PFSK-1 (cell line): ENCODE measurements at regions not wholly inside any gene's neighbourhood (a gene's known extent, or its start where the extent isn't known, plus 50 kb on each side); places are given as distances from the start of the nearest gene placed in this dataset.

Experiments
- FOXP2 ChIP-seq: optimal IDR thresholded peaks from 2 replicates; pipeline ENCODE3; 2011; ENCODE audit warnings: borderline replicate concordance, control low read depth, inconsistent platforms; ENCODE audit not compliant: insufficient read depth; ENCODE audit errors: extremely low read length, extremely low read depth
- POLR2AphosphoS5 ChIP-seq: IDR thresholded peaks from 2 replicates; pipeline ENCODE4 v1.6.1; 2012; ENCODE audit warnings: low read depth, mild to moderate bottlenecking, control low read depth, low read length, moderate library complexity
- SIN3A ChIP-seq: IDR thresholded peaks from 2 replicates; pipeline ENCODE4 v1.6.1; 2012; ENCODE audit warnings: mild to moderate bottlenecking, low read length, moderate library complexity, borderline replicate concordance; ENCODE audit not compliant: insufficient read depth
- TAF1 ChIP-seq: IDR thresholded peaks from 2 replicates; pipeline ENCODE4 v1.6.1; 2012; ENCODE audit warnings: low read length, control low read depth, borderline replicate concordance; ENCODE audit not compliant: insufficient read depth
- TF ChIP-seq, protein P1 (sequence below), 2 experiments: IDR thresholded peaks; 2 replicates each; pipeline versions ENCODE4 v1.6.1 to v1.8.0; 2011 to 2012; ENCODE audit warnings: low read depth in 2 of 2, low read length in 2 of 2, control low read depth in 1 of 2, inconsistent platforms in 1 of 2, mild to moderate bottlenecking in 1 of 2, moderate library complexity in 1 of 2; ENCODE audit not compliant: insufficient read depth in 1 of 2

DNA sequence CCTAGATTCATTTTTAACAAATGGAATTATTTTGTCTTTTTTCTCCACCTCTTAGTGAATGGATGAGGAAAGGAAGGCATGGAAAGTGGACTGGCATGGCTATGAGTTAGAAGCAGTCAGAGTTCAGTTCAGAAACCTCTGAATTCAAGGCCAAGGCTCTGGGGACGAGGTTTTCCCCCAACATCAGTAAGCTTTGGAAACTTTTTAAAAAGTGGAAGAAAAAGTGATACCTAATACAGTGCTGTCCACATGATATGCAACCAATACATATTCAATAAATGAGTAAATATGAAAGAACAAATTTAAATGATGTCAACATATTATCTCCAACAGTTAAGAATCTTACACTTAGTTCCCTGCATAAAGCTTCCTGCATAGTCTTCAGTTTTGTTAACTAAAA lies 204.7 kb downstream of the HLX start:
- TF ChIP-seq FOXP2 (no peak), SIN3A (no peak), POLR2AphosphoS5 (no peak), TAF1 (no peak)
- TF ChIP-seq, protein P1, sequence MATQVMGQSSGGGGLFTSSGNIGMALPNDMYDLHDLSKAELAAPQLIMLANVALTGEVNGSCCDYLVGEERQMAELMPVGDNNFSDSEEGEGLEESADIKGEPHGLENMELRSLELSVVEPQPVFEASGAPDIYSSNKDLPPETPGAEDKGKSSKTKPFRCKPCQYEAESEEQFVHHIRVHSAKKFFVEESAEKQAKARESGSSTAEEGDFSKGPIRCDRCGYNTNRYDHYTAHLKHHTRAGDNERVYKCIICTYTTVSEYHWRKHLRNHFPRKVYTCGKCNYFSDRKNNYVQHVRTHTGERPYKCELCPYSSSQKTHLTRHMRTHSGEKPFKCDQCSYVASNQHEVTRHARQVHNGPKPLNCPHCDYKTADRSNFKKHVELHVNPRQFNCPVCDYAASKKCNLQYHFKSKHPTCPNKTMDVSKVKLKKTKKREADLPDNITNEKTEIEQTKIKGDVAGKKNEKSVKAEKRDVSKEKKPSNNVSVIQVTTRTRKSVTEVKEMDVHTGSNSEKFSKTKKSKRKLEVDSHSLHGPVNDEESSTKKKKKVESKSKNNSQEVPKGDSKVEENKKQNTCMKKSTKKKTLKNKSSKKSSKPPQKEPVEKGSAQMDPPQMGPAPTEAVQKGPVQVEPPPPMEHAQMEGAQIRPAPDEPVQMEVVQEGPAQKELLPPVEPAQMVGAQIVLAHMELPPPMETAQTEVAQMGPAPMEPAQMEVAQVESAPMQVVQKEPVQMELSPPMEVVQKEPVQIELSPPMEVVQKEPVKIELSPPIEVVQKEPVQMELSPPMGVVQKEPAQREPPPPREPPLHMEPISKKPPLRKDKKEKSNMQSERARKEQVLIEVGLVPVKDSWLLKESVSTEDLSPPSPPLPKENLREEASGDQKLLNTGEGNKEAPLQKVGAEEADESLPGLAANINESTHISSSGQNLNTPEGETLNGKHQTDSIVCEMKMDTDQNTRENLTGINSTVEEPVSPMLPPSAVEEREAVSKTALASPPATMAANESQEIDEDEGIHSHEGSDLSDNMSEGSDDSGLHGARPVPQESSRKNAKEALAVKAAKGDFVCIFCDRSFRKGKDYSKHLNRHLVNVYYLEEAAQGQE (IDR thresholded peaks at IDR 0.05; ENCODE audit: insufficient read depth in 1 of 2, low read depth in 2 of 2, low read length in 2 of 2): no peak

DNA sequence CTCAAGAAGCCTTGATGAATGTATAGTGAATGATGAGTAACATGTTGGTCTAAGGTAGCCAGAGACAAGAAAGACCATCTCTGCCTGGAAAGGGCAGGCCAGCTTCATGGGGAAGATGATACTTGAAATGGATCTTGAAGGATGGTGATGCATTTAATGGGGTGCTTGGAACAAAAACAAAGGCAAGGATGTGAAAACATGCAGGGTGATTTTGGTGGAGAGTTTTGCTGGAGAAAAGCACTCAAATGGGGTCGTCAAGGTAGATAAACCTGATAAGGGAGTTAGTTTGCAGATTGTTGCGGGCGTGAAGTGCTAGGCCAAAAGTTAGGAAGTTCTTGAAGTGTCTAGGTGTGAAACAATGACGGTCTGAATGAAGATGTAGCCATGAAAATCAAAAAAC lies 205.4 kb downstream of the HLX start:
- no peak for TF ChIP-seq POLR2AphosphoS5
- TF ChIP-seq TAF1: no peak
- no peak for TF ChIP-seq SIN3A
- TF ChIP-seq, protein P1 (IDR thresholded peaks at IDR 0.05; ENCODE audit: insufficient read depth in 1 of 2, low read depth in 2 of 2, low read length in 2 of 2): no peak
- no peak for TF ChIP-seq FOXP2

DNA sequence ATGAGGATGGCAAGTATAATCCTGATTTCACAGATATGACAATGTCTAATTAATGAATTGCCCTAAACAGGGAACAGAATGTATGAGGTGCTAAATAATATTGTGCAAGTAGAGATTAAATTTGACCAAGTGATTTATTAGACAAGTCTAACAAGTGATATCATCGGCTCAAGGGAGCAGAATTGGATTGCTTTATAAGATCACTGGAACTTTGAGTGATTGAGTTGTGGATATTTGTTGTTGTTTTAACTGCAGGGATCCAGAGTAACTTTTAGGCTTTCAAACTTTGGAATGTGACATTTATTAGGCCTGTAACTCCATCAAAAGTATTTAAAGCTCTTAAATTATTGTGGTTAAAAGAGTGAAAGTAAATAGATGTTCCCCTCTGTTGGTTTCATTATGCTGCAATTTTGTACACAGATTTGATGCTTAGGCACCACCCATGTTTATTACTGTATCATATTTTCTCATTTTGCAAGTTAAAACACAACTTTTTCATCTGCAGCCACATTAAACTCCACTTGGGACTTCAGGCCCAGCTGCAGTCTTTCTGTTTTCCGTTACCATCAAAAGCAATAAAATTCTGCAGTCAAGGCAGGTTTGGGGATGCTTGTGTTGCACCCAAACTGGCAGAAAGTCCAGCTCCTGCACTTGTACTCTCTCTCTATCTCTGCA lies 206.6 kb downstream of the HLX start:
- TF ChIP-seq, protein P1 (IDR thresholded peaks at IDR 0.05; ENCODE audit: insufficient read depth in 1 of 2, low read depth in 2 of 2, low read length in 2 of 2): no peak
- no peak for TF ChIP-seq POLR2AphosphoS5
- no peak for TF ChIP-seq FOXP2
- TF ChIP-seq SIN3A: no peak
- TF ChIP-seq TAF1: no peak

DNA sequence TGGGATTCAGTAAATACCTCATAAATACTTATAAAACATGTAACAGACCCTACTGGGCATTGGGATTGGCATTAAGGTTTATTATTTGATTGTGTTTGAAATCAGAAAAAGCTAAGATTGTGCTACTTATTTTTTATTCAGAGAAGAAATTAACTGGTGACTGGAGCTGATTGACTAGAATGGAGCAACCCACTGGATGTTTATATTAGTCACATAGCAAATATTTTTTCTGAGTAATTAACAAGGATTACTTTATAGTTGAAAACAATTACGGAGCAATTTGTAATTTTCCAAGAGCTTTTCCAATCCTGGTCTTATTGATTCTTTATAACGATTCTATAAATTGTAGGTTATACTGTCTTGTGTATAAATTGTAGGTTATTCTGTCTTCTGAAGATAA lies 208.7 kb downstream of the HLX start:
- TF ChIP-seq FOXP2: no peak
- no peak for TF ChIP-seq TAF1
- TF ChIP-seq POLR2AphosphoS5: no peak
- TF ChIP-seq SIN3A: no peak
- TF ChIP-seq, protein P1 (IDR thresholded peaks at IDR 0.05; ENCODE audit: insufficient read depth in 1 of 2, low read depth in 2 of 2, low read length in 2 of 2): no peak

DNA sequence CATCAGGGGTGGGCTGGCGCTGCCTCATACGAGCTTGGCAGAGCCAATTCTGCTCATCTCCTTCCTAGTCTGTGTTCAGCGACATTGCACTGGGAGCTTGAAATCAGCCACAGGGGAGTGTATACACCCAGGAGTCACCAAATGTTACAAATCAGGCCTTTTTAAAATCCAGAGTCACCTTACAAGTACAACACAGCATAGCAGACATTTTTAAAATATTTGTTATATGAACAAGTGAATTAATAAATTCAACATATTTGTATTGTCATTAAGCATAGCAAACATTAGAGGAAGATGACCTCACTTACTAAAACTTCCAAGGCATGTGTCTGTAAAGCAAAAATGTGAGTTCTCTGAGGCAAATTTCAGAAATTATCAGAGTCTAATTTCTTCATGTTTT lies 210.0 kb downstream of the HLX start:
- no peak for TF ChIP-seq SIN3A
- TF ChIP-seq, protein P1 (IDR thresholded peaks at IDR 0.05; ENCODE audit: insufficient read depth in 1 of 2, low read depth in 2 of 2, low read length in 2 of 2): no peak
- TF ChIP-seq TAF1: no peak
- TF ChIP-seq FOXP2: no peak
- no peak for TF ChIP-seq POLR2AphosphoS5
